BJ (cell line): ENCODE measurements at regions not wholly inside any gene's neighbourhood (a gene's known extent, or its start where the extent isn't known, plus 50 kb on each side); places are given as distances from the start of the nearest gene placed in this dataset.
A peak's percentile ranks its signal among the peaks of the same experiment; 100 is the strongest.

Source experiments
- CTCF ChIA-PET: fragments of 350-600 bp; formaldehyde crosslinking; extraction: SDS; loops from one replicate; lab custom pipeline; 2021; ENCODE audit warnings: antibody characterized with exemption, inconsistent platforms; lab: Yijun Ruan, JAX
- POLR2A ChIA-PET: fragments of 300-600 bp; sonication (Branson Sonifier 250); formaldehyde crosslinking; extraction: SDS; loops from one replicate; lab custom pipeline; 2021; ENCODE audit warnings: antibody characterized with exemption; lab: Charles Lee
- DNase-seq: peaks from one replicate; pipeline ENCODE4 v3.0.0-alpha.2; 2011; ENCODE audit warnings: low read depth
- H3K27me3 ChIP-seq: 2 replicates; pipeline ENCODE4 v1.6.0; 2011; ENCODE audit warnings: low read length; ENCODE audit not compliant: control insufficient read depth, insufficient read depth
- H3K36me3 ChIP-seq: 2 replicates; pipeline ENCODE4 v1.5.1; 2011; ENCODE audit warnings: low read length; ENCODE audit not compliant: control insufficient read depth, insufficient read depth
- H3K4me3 ChIP-seq: 2 replicates; pipeline ENCODE4 v1.5.1; 2011; ENCODE audit warnings: low read depth, mild to moderate bottlenecking, control low read depth, low read length
- TF ChIP-seq, protein P1 (sequence below): IDR thresholded peaks from 2 replicates; pipeline ENCODE4 v1.5.1; 2011; ENCODE audit warnings: low read depth, mild to moderate bottlenecking, control low read depth, inconsistent platforms, low read length, moderate library complexity; ENCODE audit not compliant: insufficient read depth

DNA sequence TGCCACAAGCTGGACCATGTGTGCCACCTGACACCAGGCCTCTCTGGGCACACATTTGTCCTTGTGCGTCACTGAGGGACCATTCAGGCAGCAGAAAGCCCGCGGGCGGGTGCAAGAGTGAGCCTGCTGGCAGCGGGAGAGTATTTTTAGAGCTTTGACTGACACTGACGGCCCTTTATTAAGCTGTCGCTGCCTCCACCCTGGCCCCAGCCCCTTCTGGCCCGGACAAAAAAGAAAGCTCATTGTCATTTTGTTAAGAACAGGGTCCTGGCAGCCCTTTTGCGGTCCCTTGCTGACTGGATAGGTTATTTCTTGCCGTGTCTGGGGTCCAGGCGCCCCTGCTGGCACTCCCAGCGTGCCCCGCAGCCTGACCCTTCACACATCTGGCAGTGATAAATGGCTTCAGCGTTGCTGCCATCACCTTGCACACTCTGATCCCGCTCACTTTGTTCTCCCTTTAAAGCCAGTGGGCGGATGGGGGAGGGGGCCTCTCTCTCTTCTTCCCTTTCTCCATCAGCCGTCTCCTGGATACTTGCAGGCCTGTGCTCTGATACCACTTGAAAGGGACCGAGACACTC lies 78.4 kb upstream of the NKD1 start:
- DNase-seq: no peak
- ChIA-PET CTCF (no interaction called here), POLR2A (no interaction called here)
- TF ChIP-seq, protein P1, sequence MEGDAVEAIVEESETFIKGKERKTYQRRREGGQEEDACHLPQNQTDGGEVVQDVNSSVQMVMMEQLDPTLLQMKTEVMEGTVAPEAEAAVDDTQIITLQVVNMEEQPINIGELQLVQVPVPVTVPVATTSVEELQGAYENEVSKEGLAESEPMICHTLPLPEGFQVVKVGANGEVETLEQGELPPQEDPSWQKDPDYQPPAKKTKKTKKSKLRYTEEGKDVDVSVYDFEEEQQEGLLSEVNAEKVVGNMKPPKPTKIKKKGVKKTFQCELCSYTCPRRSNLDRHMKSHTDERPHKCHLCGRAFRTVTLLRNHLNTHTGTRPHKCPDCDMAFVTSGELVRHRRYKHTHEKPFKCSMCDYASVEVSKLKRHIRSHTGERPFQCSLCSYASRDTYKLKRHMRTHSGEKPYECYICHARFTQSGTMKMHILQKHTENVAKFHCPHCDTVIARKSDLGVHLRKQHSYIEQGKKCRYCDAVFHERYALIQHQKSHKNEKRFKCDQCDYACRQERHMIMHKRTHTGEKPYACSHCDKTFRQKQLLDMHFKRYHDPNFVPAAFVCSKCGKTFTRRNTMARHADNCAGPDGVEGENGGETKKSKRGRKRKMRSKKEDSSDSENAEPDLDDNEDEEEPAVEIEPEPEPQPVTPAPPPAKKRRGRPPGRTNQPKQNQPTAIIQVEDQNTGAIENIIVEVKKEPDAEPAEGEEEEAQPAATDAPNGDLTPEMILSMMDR: no peak
- no peaks in the 10 kb centered on the region for H3K36me3 ChIP-seq
- H3K27me3 ChIP-seq: peaks cover 14% of the 10 kb centered on the region
- H3K4me3 ChIP-seq: no peak overlapping the region

DNA sequence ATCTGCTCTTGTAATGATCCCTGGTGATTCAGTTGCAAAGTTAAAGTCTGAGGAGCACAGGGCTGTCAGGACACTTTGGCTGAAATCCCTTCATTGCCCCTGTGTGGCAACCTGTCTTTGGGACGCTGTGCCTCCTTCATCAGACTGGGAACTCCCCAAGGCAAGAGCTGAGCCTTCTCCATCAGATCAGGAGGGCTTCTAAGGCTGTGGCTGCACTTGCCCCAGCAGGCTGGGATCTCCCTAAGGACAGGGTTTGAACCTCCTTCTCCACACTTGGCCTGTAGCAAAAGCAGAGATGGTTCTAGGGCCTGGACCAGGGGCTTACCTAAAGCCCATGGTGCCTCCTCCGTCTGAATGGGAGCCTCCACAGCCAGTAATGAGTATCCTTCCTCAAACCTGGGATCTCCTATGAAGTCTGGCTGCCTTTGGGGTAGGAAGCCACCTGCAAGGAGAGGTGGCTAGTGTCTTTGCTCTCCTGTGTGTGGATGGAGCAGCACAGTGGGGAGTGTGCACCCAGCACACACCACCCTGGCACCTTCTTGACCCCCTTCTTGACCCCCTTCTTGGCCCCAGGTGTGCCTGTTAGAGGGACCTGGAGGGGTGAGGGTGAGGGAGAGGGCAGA lies 79.0 kb upstream of the NKD1 start:
- TF ChIP-seq, protein P1: no peak
- DNase-seq: no peak
- Histone ChIP-seq H3K36me3 (no peaks in the 10 kb centered on the region), H3K27me3 (peaks cover 14% of the 10 kb centered on the region), H3K4me3 (no peak overlapping the region)
- ChIA-PET CTCF (no interaction called here), POLR2A (no interaction called here)

DNA sequence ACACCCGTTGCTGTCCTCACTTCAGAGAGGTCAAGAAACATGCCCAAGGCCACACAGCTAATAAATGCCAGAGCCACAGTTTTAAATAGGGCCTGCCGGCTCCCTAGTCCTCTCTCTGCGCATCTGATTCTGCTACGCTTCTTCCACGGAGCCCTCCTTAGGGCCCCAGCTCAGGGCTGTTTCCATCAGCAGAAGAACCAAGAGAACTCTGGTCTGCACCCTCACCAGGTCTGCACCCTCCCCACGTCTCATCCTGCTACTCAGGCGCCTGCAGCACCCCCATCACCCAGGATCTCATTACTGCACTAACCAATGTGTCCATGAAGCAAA lies 79.5 kb upstream of the NKD1 start:
- CTCF ChIA-PET: no interaction called here
- TF ChIP-seq, protein P1: no peak
- Histone ChIP-seq H3K4me3 (no peak overlapping the region), H3K36me3 (no peaks in the 10 kb centered on the region), H3K27me3 (peaks cover 14% of the 10 kb centered on the region)
- POLR2A ChIA-PET: no interaction called here
- DNase-seq: no peak

DNA sequence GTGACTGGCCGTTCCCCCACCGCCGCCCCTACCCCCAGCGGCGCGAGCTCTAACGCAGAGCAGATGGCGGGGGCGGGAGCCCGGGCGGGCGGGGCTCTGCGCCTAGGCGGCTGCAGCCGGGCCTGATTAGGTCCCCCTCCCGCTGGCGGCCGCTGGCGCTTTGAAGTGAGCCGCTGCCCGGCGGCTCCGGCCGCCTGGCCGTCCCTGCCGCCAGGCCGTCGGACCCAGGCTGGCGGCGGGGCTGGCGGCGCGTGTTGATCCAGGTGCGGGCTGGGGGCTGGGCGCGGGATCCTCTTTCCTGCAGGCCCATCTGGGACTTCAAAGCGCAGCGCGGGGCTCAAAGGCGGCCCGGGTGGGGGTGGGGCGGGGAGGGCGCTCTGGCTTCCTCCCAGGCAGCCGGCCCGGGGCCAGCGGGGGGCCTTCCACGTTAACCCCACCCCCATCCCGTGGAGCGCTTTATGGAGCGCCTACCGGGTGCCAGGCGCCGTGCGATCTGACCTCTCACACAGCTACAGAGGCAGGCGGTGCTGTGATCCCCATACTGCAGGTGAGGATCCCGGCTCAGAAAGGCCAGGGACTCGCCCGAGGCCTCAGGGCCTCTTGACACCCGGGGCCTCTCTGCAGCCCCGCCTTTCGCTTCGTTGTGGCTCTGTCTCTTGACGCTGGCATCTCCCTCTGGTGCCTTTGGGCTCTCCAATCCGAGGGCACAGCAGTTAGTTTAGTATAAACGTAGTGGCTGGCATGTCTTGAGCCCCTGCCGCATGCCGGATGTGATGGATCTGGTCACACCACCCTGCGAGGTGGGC lies 80.0 kb upstream of the NKD1 start:
- CTCF ChIA-PET: no interaction called here
- no peak for DNase-seq
- POLR2A ChIA-PET: no interaction called here
- peaks cover 14% of the 10 kb centered on the region for H3K27me3 ChIP-seq
- 0 out of 2 replicates have a peak overlapping the region, but pooled peaks have one; percentile 10 for H3K4me3 ChIP-seq
- H3K36me3 ChIP-seq: no peaks in the 10 kb centered on the region
- TF ChIP-seq, protein P1: no peak

DNA sequence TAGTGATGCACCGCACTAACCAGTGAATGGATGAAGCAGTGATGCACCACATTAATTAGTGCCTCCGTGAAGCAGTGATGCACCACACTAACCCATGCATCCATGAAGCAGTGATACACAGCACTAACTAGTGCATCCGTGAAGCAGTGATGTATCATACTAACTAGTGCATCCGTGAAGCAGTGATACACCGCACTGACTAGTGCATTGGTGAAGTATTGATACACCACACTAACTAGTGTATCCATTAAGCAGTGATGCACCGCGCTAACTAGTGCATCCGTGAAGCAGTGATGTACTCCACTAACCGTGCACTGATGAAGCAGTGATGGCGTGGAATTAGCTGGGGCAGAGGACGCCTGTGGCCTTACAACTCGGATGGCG lies 80.6 kb upstream of the NKD1 start:
- no peak overlapping the region for H3K4me3 ChIP-seq
- no peak for DNase-seq
- H3K27me3 ChIP-seq: peaks cover 14% of the 10 kb centered on the region
- TF ChIP-seq, protein P1: no peak
- ChIA-PET CTCF (no interaction called here), POLR2A (no interaction called here)
- no peaks in the 10 kb centered on the region for H3K36me3 ChIP-seq
